ENCODE measurements at regions not wholly inside any gene's neighbourhood (a gene's known extent, or its start where the extent isn't known, plus 50 kb on each side); places are given as distances from the start of the nearest gene placed in this dataset.
A peak's percentile ranks its signal among the peaks of the same experiment; 100 is the strongest.
"Not testable (repeated sequence)": the region's sequence is repeated elsewhere in the genome, so short reads cannot be mapped to it uniquely, and the experiment has no call there.

DNA sequence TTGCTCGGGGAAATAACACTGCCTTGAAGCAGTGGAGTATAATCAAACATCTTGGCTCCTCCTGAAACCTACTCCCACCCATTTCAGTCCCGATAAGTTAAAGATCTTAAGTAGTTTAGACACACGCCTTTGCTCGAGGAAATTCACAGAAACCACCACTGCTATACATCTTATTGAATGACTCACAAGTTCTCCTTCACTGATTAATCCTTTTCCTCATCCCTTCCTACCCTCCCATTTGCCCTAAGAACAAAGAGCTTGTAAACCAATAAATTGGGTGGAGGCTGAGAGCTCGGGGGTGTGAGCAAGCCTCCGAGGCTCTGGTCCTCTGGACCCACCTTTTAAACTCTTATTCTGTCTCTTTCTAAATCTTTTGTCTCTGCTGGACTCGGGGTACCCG, 86.5 kb downstream of the XCL2 start:
- DNase-seq (ENCODE audit: low read depth in 2 of 2) = not testable (repeated sequence)

DNA sequence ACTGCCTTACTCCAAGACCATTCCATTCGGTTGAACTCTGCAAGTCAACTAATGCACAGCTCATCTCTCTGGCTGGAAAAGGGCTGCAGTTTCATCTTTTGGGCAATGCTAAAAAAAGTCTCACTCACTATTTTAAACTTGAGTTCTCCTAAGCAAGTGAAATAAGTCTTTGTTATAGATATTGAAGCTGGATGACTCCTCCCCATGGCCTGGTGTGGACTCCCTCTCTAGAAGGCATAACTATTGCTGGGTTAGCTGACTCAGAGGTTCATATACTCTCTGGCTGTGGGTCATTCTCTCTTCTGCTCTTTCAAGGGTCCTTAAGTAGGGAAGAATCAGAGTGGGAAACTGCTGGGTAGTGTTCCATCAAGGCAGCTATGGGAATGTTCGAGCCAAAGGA, 88.0 kb downstream of the XCL2 start:
- no peak for DNase-seq (ENCODE audit: low read depth in 2 of 2)

DNA sequence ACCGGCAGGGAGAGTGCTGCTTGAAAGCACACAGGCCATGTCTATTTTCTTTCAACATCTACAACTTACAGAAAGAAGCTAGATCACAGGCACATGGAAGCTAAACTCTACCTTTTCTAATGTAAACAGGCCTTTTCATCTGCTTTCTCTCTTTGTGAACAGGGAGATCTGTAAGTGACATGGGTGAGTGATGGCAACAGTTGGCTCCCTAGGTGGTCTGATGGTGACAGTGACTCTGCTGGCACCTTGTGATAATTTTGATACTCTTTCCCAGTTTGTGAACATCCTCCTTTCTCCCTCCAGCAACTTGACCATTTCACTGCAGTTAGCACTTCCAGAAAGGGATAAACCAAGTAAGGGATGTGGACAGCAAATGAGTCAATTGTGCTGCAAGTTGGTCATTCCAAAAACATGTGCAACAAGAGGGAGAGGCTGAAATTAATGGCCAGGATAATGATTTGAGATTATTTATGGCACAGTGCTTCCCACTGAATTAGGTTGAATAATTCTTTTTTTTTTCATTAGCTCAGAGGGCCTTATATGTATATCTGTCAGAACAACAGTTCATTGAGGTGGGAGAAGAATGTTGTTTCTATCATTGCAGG, 89.5 kb downstream of the XCL2 start:
- DNase-seq (ENCODE audit: low read depth in 2 of 2) = no peak

DNA sequence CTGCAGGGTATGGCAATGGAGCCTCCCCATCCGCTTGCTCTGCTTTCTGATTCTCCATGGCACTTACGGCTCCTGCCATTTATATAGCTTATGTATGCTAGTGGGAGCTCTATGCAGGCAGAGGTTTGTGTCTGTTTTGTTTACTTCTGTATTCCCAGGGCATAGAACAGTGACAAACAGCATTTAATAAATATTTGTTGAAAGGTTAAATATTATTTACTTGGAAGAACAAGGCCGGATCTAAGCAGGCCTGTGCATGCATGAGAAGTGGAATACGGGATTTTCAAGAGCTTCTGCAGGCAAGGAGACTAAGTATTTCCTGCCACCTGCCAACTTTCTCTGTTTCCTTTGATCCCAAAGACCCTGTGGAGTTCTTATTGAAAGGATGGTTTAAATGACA, 90.7 kb downstream of the XCL2 start:
- no peak for DNase-seq (ENCODE audit: low read depth in 2 of 2)

DNA sequence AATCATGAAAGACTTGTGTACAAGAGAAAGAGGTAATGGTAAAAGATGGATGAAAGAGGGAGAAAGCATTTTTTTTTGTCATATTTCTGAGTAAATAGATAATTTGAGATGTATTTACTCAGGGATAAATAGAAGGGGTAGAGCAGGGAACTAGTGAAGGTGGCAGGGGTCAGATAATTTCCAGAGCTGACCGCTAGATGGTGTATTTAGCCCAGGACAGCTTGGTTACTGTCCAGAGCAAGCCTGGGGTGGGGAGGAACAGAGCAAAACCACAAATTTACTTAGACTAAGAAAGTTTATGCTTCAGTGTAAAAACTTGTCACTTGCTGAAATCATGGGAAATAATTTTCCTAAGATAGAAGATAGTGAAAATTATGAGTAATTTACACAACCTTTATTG, 91.5 kb downstream of the XCL2 start:
- DNase-seq (ENCODE audit: low read depth in 2 of 2) = no peak

DNA sequence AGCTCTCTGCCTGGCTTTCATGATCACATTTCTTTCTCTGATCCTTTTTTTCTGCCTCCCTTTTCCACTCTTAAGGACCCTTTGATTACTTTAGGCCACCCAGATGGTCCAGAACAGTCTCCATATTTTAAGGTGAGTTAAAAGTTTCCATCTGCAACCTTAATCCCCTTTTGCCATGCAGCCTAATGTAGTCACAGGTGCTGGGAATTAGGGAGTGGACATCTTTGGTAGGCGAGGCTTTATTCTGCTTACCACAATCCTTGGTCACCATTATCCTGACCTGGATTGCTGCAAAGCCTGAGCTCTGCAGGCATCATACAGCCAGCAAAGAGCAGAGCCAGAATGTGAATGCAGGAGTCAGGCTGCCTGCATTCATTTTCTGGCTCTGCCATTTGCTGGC, 95.9 kb downstream of the XCL2 start:
- no peak for DNase-seq (ENCODE audit: low read depth in 2 of 2)

DNA sequence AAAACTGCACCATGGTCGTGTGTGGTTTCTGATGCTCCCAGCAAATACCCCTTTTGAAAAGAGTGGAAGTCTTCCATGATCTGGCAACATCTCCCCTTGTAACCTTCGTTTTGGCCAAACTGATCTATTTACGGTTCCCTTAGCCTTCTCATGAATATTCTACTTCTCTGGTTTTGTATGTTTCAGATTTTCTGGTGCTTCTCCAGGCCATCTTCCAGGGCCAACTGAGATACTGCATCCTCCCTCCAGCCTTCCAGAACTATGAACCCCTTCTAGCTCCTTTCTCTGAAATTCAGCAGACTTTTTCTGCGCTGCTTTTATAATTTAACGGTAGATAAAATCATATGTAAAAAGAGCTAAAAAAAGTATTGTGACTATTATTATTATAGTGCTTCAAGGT, 97.7 kb downstream of the XCL2 start:
- DNase-seq (ENCODE audit: low read depth in 2 of 2) = no peak

DNA sequence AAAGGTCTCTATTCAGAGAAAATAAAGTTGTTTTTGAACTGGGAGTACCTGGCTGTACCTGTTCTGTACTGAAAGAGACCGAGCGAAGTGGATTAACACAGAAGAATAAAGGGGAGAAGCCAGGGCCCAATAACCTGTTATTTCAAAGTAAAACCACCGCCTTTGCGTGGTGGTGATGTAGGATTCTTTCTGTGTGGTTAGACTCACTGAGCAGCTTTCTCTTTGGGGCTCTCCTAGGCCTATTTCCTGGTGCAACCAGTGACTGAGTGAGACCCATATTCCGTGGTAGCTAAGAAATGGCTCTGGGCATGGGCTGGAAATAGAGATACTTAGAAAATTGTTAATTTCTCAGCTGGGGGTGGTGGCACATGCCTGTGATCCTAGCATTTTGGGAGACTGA, 99.9 kb downstream of the XCL2 start:
- DNase-seq (ENCODE audit: low read depth in 2 of 2) = no peak

DNA sequence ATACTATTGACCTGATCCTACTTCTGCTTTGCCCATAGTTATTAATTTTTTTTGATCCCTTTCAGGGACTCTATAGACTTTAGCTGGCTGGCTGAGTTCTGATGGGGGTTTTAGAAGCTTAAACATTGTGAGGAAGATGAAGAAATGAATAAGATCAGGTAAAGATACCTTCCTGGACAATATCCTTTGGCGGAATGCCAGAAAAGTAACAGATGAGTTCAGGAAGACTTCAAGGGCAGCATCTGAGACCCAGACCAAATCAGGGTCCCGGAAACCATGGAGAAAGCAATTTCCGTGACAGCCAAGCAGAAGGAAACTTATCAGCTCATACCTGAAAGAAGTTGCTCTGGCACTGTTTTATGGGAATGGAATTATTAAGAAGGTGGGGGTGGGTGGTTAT, 100.4 kb downstream of the XCL2 start:
- no peak for DNase-seq (ENCODE audit: low read depth in 2 of 2)

DNA sequence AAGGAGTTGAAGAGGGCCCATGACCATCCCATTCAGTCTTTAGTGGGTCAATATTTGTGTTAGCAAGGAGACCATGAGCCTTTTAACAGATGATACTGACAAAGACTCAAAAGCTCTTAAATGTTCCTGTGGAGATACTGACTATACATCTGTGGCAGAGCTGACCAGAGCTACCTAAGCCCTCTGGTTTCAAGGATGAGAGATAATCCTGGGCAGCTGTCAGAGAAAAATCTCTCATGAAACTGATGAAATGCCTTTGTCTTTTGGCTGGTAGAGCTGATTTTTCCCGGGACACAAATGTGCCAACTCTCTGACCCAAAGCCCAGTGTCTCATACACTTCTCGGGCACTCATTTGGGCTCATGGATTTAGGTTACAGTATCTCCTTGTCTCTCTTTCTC, 100.9 kb downstream of the XCL2 start:
- no peak for DNase-seq (ENCODE audit: low read depth in 2 of 2)

DNA sequence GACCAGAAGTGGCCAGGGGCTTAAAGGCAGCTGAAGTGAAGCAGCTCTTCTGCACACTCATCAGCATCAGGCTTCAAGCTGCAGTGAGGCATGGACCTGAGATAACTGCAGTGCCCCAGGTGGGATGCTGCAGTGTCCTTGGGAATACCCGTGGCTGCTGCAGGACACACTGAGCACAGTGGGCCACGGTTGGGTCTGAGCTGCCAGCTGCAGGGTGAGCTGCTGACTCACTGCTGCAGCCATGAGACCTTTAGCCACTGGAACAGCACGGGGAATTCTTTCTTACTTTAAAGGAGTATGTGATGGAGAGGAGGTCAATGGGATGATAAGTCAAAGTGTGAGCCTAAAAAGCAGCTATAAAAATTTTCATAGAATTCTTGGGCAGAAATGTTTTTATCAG, 102.1 kb downstream of the XCL2 start:
- no peak for DNase-seq (ENCODE audit: low read depth in 2 of 2)

DNA sequence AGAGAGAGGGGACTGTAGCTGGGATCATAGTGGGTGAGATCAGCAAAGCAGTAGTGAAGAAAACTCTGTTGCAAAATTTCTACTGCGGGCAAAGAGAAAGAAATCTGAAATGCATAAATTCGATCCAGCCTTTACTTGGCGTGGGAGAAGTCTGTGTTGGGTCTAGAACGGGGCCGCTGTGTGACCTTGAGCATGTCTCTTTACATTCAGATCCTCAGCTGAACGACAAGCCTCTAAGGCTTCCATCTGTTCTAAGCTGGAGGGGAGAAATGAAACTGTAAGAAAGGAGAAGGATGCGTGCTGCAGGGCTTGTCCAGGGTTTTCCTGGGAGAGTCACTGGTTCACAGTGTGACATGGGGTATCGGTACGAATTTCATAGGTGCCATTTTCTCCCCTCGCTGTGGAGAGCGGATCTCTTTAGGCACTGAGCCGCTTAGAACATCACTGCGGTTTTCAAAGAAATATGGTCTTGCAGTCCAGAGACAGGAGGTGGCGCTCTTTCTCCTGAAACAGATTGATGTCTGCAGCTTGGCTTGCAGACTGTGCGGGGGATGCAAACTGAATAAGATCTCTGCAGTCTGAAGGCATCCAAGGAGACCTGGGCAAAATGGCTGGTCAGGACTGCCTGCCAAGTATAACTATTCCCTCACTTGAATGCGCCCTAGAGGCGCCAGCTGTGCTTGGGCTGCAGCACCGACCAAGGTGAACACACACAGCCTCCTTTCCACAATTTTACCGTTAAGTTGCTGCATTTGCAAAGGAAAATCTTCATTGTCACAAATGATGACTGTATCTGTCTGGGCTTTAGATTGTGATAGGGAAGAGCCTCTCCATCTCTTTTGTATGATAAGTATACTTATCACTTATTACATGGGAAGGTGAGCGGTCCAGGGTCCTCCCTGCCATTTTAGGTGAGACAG, 104.1 kb downstream of the XCL2 start:
- peak; percentile 51 to 69 for DNase-seq (ENCODE audit: low read depth in 2 of 2)

DNA sequence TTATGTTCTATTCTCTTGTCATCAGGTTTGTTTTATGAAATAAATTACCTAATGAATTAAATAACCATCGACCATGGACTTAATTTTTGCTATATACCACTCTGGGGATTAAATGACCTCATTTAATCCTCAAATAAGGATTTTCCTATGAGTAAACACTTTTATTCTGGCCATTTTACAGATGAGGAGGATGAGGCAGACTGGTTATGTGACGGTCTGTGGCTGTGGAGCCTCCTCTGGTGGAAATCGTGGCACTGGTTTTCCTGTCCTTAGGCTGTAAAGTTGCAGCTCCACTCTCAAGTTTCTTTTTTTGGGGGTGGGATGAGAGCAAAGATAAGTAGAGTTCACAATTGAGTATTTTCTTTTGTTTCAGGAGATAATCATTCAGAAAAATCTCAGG, 105.2 kb downstream of the XCL2 start:
- DNase-seq (ENCODE audit: low read depth in 2 of 2) = no peak

DNA sequence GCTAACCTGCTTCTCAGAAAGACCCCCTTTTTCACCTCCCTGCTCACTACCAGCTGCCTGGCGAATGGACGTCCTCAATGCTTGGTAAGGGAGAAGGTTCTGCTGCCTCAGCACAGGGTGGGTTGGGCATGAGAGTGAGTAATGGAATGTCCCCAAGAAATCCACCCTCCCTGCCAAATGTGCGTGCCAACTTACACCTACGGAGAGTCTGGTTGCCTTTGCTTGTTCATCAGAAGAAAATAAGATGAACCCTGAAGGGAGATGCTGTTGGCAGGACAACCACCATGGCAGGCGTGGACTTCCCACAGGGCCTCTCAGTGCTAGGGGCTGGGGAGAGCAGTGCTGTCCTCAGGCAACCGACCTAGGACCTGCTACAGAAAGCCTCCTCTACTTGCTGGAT, 106.0 kb downstream of the XCL2 start:
- DNase-seq (ENCODE audit: low read depth in 2 of 2) = no peak

DNA sequence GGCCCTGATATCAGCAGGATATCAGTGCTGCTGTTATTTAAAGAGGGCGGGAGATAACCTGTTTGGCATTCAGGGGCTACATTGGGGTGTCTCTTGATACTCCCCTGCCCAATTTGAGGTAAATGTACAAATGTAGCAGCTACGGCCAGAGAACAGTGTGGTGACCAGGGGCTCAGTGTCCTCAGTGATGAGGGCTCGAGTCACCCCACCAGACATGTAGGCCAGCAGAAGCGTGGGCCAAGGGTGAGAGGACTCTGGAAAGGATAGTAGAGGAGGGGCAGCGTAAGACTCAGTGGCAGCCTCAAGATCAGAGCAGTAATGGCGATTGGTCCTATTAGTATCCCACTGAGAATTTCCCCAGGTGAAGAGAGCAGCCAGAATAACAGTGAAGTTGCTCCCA, 108.4 kb downstream of the XCL2 start:
- no peak for DNase-seq (ENCODE audit: low read depth in 2 of 2)

DNA sequence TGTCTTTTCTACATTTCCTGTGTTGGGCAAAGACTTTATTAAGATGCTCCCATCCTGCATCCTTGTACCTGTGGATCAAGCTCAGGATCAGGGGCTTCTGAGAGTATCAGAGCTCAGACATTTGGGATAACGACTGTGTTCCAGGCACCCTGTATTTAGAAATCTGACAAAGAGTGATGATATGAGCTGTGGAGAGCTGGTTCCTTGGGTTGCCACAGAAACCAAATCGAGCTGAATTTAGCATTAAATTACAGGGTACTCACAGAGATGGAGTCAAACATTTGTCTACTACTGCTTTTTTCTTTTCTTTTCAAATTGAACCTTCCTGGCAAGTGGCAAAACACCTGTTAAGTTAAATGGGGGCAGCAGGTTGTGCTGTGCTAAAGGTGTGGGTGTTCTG, 110.6 kb downstream of the XCL2 start:
- no peak for DNase-seq (ENCODE audit: low read depth in 2 of 2)

DNA sequence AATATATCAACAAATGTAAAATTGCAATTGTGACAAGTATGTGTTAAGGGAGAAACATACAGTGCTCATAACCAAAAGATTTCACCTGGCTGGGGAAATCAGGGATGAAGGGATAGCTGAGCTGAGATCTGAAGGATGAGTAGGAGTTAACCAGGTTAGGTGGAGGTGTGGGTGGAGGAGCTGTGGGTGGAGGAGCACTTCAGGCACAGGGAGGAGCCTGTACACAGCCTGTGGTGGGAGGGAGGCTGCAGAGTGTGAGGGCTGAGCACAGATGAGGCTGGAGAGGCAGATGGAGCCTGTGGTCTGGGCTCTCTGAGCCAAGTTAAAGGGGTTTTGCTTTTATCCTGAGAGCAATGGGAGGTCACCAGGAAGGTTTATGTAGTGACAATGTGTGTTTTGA, 111.9 kb downstream of the XCL2 start:
- DNase-seq (ENCODE audit: low read depth in 2 of 2) = no peak

DNA sequence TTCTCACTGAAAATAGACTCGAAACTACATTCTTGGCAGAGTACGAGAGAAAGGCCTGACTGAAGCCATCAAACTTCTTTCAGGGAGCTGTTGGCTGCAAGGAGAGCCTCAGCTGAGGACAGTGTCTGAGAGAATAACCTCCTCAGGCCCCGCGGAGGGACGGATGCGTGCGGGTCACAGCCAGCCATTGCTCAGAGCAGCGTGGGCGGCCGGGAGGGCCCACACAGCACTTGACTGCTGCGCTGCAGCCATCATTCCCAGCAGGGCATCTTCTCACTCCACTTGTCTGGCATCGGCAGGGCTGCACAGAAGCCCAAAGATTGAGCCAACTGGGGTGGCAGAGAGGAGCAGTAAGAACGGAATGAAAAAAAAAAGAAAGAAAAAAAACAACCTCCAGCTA, 113.5 kb downstream of the XCL2 start:
- DNase-seq (ENCODE audit: low read depth in 2 of 2) = no peak

DNA sequence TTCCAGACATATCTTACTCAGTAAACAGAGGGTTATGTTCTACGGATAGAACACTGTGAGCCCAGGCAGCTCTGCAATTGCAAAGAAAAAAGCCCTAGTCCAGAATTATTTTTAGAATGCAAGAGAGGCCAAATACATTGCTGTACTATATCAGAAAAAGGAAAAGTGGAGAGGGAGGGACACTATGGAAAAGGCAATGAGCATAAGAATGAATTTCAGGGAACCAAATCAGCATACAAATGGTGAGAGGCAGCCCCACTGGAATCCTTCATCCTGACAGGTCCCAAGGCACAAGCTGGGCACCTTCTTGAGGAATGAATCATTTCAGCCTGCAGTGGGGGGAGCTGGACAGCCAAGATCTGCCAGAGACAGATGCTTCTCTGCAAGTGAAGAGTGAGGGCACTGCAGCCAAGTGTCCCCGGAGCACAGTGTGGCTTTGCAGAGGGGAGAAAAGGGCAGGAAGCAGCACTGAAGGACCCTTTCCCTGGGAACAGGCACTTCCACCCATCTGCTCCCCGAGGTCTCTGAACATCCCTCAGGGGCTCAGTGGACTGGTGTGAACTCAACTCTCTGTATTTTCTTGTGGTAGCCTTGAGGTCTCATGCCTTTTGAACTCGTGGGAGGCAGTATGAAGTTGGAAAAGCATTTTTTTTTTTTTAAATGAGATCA, 115.6 kb downstream of the XCL2 start:
- DNase-seq (ENCODE audit: low read depth in 2 of 2) = no peak

DNA sequence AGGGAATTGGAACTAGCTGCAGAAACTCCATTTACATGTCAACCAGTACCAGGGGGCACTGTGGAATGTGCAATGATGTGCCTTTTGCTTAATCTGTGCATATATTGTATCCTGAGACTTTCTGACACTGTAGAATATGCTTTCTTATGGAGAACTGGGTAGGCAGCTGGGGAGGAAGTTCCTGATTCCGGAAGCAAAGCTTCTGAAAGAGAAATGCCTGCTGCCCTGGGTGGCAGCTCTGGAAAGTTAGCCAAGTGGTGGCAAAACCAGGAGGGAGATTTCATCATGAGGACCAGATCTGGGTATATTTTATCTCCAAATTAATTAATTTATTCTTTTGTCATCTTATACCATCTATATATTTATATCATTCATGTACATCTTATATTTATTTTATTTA, 116.7 kb downstream of the XCL2 start:
- no peak for DNase-seq (ENCODE audit: low read depth in 2 of 2)

DNA sequence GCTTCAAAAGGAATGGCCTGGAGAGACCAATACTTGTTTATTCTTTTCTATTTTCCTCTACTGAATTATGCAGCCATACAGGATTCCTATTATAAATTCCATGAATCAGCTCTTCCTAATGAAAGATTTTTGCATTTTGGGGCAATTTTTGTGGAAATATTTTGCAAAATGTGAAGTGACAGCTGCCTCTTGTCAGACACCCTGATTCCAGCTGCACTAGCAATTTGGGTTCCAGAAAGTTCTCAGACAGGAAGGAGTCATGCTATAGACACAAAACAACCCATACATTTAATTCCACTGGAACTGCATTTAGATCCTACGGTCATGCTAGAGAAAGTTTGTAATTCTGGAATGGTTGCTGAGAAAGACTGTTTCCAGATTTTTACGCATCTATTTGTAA, 119.5 kb downstream of the XCL2 start:
- DNase-seq (ENCODE audit: low read depth in 2 of 2) = no peak

DNA sequence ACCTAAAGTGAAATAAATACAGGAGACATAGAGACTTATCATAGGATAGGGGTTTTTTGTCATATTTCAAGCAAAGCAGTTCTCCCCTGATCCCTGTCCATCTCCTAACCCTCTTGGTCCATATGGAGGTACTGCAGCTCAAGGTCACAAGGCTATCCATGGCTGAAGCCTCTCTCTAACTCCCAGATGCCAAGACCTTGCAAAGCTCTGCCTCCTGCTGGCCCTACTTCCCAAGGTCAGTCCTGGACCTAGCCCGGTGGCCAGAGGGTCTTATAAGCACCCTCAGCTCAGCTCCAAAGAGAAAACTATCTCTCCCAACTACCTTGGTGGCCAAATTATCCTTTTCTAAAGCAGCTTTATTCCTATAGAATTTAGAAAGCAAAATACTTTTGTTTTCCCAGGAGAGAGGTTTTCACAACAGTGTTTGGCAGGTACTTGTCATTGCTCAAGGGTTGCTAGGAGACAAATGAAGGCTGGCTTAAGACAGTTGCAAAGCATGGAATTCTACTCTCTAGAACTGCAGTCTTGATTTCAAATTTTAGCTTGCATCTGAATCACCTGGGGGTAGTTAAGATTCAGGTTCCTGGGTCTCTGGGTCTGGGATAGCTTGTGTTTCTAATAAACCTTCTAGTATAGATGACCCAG, 121.5 kb downstream of the XCL2 start:
- no peak for DNase-seq (ENCODE audit: low read depth in 2 of 2)

All from stimulated activated CD4-positive, alpha-beta T cell treated with anti-CD3 and anti-CD28 coated beads, Interleukin-12 subunit alpha, Interleukin-12 subunit beta, amount 100 ng/mL, for 24 hours (primary cell).